ENCODE measurements at regions not wholly inside any gene's neighbourhood (a gene's known extent, or its start where the extent isn't known, plus 50 kb on each side); places are given as distances from the start of the nearest gene placed in this dataset.

GRCh38 chr3:73939985-73940384, 315.2 kb upstream of the PDZRN3 start:
- TF ChIP-seq CTCF (IDR thresholded peaks at IDR 0.05) (no peak), POLR2A (IDR thresholded peaks at IDR 0.05) (no peak)
- no peaks in the 10 kb centered on the region for H3K9me3 ChIP-seq
- intact Hi-C loops (cut with DNase I) = no loop called here
- no peak for DNase-seq
- no peaks in the 10 kb centered on the region for H3K27me3 ChIP-seq
- no peaks in the 10 kb centered on the region for H3K4me1 ChIP-seq
- H3K36me3 ChIP-seq = no peaks in the 10 kb centered on the region
- H3K27ac ChIP-seq = no peak overlapping the region
- no peak overlapping the region for H3K4me3 ChIP-seq

- Histone ChIP-seq H3K27me3 (no peaks in the 10 kb centered on the region), H3K36me3 (no peaks in the 10 kb centered on the region), H3K9me3 (no peaks in the 10 kb centered on the region), H3K4me3 (no peak overlapping the region), H3K4me1 (no peaks in the 10 kb centered on the region), H3K27ac (no peak overlapping the region)
- no peak for DNase-seq
- no peak for TF ChIP-seq POLR2A (IDR thresholded peaks at IDR 0.05)
- WGBS, 2 donors = 35 to 56% methylated on average over 3 of the region's 3 CpGs
- intact Hi-C loops (cut with DNase I) = no loop called here
These were observed 308.8 kb upstream of the PDZRN3 start for GRCh38 chr3:73933585-73933984.

DNA sequence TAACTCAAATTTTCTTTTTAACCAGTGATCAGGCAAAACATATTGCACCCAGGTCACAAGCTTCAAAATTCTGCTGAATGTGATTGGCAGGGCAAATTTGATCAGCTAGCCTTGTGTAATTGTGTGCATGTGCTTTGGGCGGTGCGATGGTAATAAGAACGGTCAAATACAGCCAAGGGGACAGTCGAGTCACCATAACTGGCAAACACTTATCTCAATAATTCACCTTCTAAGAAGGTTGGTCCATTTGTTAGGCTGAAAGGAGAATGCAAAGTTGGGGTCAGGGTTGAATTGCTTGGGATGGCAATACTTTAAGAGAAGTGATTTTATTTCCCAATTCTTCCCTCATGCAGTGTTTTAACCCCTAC, 302.4 kb upstream of the PDZRN3 start:
- no peak for DNase-seq
- Histone ChIP-seq H3K27me3 (no peaks in the 10 kb centered on the region), H3K9me3 (no peaks in the 10 kb centered on the region), H3K36me3 (no peaks in the 10 kb centered on the region), H3K4me1 (no peaks in the 10 kb centered on the region), H3K4me3 (no peak overlapping the region), H3K27ac (no peak overlapping the region)
- intact Hi-C loops (cut with DNase I) = no loop called here
- WGBS, 2 donors = 58 to 64% methylated on average over 4 of the region's 4 CpGs
- TF ChIP-seq CTCF (IDR thresholded peaks at IDR 0.05) = no peak
- no peak for TF ChIP-seq POLR2A (IDR thresholded peaks at IDR 0.05)

DNA sequence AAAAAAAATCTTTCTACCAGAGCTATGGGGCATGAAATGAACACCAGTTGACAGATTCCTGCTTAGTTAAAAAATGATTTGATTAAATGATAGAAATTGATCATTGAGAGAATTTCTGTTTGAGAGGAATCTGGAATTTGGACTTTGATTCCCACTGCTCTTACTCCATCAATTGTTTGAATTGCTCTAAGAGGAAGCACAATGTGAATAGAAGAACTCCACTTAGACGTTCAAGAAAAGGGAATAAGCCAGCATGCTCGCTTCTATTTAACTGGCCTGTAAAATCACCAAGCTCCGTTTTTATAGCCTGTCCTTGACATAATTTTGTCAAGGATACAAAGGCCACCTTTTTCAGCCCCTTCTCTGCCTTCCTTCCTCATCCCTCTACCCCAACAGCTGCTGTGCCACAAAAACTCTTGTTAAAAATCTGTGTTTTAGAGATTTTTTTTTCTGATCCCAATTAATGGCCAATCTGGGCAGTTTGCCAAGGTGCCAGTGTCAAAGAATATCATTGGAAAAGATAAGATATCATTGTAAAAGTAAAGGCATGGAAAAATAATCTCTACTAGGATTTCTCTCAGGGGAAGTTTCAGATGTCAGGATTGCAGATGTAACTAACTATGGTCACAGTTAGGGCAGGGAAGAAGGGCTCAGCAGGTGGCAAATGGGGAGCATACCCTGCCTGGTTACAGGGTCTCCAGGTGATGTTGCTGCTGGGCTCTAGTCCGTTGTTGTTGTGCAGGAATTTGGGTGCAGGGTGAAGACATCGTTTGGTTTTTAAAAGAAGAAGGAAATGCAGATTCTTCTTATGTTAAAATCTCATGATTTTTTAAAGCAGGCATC, 301.8 kb upstream of the PDZRN3 start:
- WGBS, 2 donors = 42 to 50% methylated on average over 5 of the region's 5 CpGs
- intact Hi-C loops (cut with DNase I) = no loop called here

GRCh38 chr3:73925011-73925410, 300.3 kb upstream of the PDZRN3 start:
- TF ChIP-seq POLR2A (IDR thresholded peaks at IDR 0.05) = no peak
- TF ChIP-seq CTCF (IDR thresholded peaks at IDR 0.05) = no peak
- H3K36me3 ChIP-seq = no peaks in the 10 kb centered on the region
- H3K4me3 ChIP-seq = no peak overlapping the region
- no peaks in the 10 kb centered on the region for H3K4me1 ChIP-seq
- no peak overlapping the region for H3K27ac ChIP-seq
- no peaks in the 10 kb centered on the region for H3K27me3 ChIP-seq
- DNase-seq = no peak
- intact Hi-C loops (cut with DNase I) = no loop called here
- WGBS, 2 donors = 73 to 78% methylated on average over 3 of the region's 3 CpGs
- no peaks in the 10 kb centered on the region for H3K9me3 ChIP-seq

More for the DNA sequence above, 301.8 kb upstream of the PDZRN3 start:
- no peak overlapping the region for H3K4me3 ChIP-seq
- DNase-seq = no peak
- H3K4me1 ChIP-seq = no peaks in the 10 kb centered on the region
- TF ChIP-seq POLR2A (IDR thresholded peaks at IDR 0.05) (no peak), CTCF (IDR thresholded peaks at IDR 0.05) (no peak)
- H3K36me3 ChIP-seq = no peaks in the 10 kb centered on the region
- no peak overlapping the region for H3K27ac ChIP-seq
- H3K27me3 ChIP-seq = no peaks in the 10 kb centered on the region
- no peaks in the 10 kb centered on the region for H3K9me3 ChIP-seq

GRCh38 chr3:73924048-73924447, 299.3 kb upstream of the PDZRN3 start:
- no peaks in the 10 kb centered on the region for H3K4me1 ChIP-seq
- no peaks in the 10 kb centered on the region for H3K9me3 ChIP-seq
- 80 to 87% methylated on average over 6 of the region's 6 CpGs for WGBS, 2 donors
- DNase-seq = no peak
- no peak for TF ChIP-seq POLR2A (IDR thresholded peaks at IDR 0.05)
- no peak for TF ChIP-seq CTCF (IDR thresholded peaks at IDR 0.05)
- H3K4me3 ChIP-seq = no peak overlapping the region
- intact Hi-C loops (cut with DNase I) = no loop called here
- H3K27me3 ChIP-seq = no peaks in the 10 kb centered on the region
- no peak overlapping the region for H3K27ac ChIP-seq
- no peaks in the 10 kb centered on the region for H3K36me3 ChIP-seq

Data from esophagus squamous epithelium (tissue), 5 donors.